Activated CD4-positive, alpha-beta T cell treated with anti-CD3 and anti-CD28 coated beads, Interleukin-2, amount 50 U/mL, for 24 hours (primary cell): ENCODE measurements at regions not wholly inside any gene's neighbourhood (a gene's known extent, or its start where the extent isn't known, plus 50 kb on each side); places are given as distances from the start of the nearest gene placed in this dataset.

Experiments used
- DNase-seq, 2 donors: peaks; one replicate each; pipeline ENCODE4 v3.0.0-alpha.2; 2020; ENCODE audit warnings: low read depth in 1 of 2, low spot score in 1 of 2

- DNase-seq: no peak
Observed at GRCh38 chr13:89755729-89756492, 1591.6 kb upstream of the MIR17HG start.

- DNase-seq: no peak
Observed at GRCh38 chr13:89763005-89763404, 1584.5 kb upstream of the MIR17HG start.

GRCh38 chr13:89783221-89783755 is 1564.2 kb upstream of the MIR17HG start:
- DNase-seq: no peak

GRCh38 chr13:89784161-89784809 is 1563.2 kb upstream of the MIR17HG start:
- no peak for DNase-seq

GRCh38 chr13:89786531-89786930 is 1561.0 kb upstream of the MIR17HG start:
- DNase-seq: no peak

GRCh38 chr13:89790696-89791095 is 1556.8 kb upstream of the MIR17HG start:
- no peak for DNase-seq

- no peak for DNase-seq
Observed at GRCh38 chr13:89791971-89792630, 1555.4 kb upstream of the MIR17HG start.

DNA sequence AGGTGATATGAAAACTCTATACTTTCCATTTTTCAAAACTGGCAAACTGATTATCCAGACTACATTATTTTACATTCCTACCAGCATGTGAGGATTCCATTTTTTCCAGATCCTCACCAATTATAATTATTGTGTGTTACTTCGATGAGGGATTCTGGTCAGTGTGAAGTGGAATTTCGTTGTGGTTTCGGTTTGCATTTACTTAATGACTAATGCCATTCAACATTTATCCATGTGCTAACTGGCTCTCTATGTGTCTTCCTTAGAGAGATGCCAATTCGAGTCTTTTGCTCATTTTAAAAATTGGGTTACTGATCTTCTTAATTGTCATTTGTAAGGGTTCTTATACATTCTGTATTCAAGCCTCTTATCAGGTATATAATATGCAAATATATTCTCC is 1551.3 kb upstream of the MIR17HG start:
- DNase-seq: no peak

DNA sequence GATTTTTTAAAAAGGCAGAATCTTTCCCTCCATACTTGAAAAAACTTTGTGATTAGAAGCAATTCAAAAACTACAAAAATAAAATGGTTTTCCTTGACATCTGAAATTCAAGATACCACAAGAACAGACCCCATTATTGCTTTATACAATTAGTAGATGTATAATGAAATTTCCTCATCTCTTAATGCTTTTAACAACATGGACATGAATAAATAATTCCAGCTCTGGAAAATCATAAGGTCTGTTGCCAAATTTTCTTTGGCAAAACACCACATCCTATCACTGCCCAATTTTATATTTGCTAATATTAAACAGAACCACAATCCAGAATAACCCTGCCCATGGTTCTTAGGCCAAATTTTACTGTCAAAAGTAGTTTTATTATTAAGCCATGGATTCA is 1543.6 kb upstream of the MIR17HG start:
- DNase-seq: no peak

- no peak for DNase-seq
Observed at GRCh38 chr13:89806594-89806993, 1540.9 kb upstream of the MIR17HG start.

GRCh38 chr13:89812856-89813255 is 1534.6 kb upstream of the MIR17HG start:
- DNase-seq: no peak

DNA sequence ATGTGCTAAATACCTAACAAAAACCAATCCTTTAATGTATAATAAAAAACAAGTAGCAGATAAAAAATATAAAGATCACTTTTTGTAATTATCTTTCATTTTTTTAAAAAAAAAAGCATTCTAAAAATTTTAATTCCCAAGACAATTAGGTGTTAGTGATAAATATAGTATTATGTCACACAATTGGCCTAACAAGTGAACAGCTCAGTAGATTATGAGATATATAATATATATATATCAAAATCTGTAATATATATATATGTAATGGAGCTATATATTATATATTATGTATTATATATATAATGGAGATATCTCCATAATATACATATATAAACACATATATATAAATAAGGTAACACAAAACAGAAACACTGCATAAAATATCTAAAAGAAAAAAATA is 1531.1 kb upstream of the MIR17HG start:
- no peak for DNase-seq

GRCh38 chr13:89822467-89822866 is 1525.0 kb upstream of the MIR17HG start:
- no peak for DNase-seq

DNA sequence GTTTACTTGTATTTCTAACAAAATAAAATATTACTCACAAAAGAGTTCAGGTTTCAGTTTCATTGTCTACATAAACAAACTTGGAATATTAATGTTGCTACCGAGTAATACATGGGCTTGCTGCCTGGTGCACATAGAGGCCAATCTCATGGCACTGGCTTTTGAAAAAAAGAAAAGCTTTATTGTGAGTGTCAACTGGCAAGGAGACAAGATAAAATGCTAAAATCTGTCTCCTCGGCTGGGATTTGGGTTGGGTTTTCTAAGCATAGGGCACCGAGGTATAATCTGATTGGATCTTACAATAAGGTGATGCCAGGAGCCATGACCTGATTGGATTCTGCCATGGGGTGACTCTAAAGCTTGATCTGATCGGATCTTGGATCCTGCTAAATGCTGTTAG is 1519.9 kb upstream of the MIR17HG start:
- DNase-seq: no peak

- no peak for DNase-seq
Observed at GRCh38 chr13:89828506-89828905, 1519.0 kb upstream of the MIR17HG start.

DNA sequence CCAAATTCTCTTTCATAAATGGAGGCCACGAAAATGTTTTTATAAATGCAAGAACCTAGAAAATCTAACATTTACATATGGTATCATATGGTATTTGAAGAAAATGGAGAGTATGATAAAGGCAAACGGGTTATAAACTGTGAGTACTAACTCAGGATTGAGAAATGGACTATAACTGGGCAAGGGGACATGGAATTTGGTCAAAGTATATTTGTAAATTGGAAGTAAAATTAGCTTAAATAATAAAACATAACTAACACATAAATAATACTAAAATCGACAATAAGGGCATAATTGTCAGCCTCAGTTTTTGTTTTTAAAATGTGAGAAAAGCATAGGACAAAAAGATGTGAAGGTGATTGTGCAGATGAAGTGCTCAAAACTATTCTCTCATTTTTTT is 1516.3 kb upstream of the MIR17HG start:
- DNase-seq: no peak

GRCh38 chr13:89832827-89833226 is 1514.7 kb upstream of the MIR17HG start:
- no peak for DNase-seq

DNA sequence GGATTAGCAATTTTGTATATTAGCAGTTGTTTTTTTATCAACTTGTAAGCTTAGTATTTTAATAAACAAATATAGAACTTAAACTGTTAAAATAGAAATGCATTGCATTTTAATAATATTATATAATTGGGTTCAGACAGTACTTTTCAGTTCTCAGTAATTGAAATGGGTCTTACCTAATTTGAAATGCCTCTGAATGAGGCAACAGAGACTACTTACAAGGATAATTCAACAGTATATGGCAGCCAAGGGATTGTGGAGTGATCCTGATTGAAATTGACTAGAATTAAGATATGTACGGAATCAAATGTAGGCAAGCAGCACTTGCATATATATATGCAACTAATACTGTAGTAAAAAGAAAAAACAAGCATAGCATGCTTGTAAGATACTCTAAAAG is 1503.9 kb upstream of the MIR17HG start:
- DNase-seq: no peak

- DNase-seq: no peak
Observed at GRCh38 chr13:89845874-89846273, 1501.6 kb upstream of the MIR17HG start.

DNA sequence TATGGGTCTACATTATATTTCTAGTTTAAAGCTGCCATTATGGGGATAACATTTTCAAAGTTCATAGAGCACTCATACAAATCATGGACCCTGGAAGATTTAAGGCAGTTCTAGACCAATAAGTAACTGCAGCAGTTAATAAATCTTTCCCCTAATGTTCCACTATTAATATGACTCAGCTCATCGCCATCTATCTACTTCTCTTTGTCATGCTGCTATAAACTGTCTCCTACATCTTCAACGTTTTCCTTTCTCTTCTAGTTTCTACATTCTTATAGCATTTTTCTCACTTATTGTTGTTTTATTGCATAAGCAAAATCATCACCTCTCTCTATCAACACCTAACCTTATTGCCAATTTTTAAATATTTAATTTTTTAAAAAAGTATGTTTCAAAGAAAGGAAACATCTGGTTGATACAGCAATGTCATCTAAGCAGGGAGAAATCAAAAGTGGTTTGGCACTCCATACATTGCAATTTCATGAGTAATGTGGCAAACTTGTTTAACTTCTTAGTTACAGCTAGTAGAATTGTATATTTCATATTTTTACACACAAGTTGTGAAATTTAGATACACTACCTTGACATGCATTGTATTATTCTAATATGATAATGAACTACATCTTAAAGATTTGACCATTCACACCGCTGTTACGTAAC is 1500.4 kb upstream of the MIR17HG start:
- no peak for DNase-seq

GRCh38 chr13:89852570-89852969 is 1494.9 kb upstream of the MIR17HG start:
- no peak for DNase-seq

DNA sequence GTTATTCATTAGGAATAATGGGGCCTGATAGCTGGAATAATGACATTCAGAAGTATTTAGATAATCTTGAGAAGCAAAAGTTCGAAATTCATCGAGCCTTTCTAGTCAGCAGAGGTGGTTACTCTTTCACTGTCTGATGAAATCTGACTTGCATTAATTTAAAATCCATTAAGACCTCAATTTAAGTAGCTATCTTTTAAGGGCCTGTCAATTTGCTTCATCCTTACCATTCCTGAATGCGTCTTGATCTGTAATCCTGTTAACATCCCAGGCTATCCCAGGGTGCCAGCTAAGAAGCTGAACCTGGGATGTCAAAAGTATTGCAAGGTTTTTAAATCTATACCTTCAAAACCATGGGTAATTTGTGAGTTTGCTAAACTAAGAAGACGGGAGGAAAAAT is 1491.0 kb upstream of the MIR17HG start:
- no peak for DNase-seq
